Neuron (in vitro differentiated cells): ENCODE measurements at regions not wholly inside any gene's neighbourhood (a gene's known extent, or its start where the extent isn't known, plus 50 kb on each side); places are given as distances from the start of the nearest gene placed in this dataset.

Experiments used
- H2AFZ ChIP-seq: one replicate; pipeline ENCODE4 v1.6.1; 2013; ENCODE audit warnings: low read depth, mild to moderate bottlenecking, inconsistent platforms, low read length, moderate library complexity
- H3K27me3 ChIP-seq: one replicate; pipeline ENCODE4 v1.6.1; 2013; ENCODE audit warnings: low read length; ENCODE audit not compliant: insufficient read depth
- H3K36me3 ChIP-seq: one replicate; pipeline ENCODE4 v1.6.1; 2013; ENCODE audit warnings: low read length; ENCODE audit not compliant: insufficient read depth
- H3K4me1 ChIP-seq: one replicate; pipeline ENCODE4 v1.6.1; 2013; ENCODE audit warnings: low read length; ENCODE audit not compliant: insufficient read depth
- H3K4me3 ChIP-seq: 2 replicates; pipeline ENCODE4 v1.5.1; 2013; ENCODE audit warnings: mild to moderate bottlenecking, low read length, moderate library complexity
- H3K9me3 ChIP-seq: one replicate; pipeline ENCODE4 v1.6.1; 2013; ENCODE audit warnings: low read length

DNA sequence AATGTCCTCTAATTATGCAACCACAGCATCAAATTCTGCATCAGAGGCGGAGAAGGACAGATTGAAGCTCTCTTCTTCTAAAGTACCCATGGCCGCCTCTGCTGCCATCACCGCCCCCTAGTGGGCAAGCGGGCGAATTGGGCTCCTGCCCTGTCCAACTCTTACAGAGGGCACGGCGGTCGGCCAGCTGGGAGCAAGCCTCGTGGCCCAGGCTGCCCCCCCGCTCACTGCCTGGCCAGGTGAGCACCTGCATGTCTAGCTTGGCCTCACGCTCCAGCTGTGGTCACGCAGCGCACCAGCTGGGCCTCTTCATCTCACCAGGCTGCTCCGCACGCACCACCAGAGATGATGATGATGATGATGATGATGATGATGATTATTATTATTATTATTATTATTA lies 146.1 kb upstream of the TOM1L1 start:
- Histone ChIP-seq H3K27me3 (no peaks in the 10 kb centered on the region), H3K4me1 (no peaks in the 10 kb centered on the region), H2AFZ (no peak overlapping the region), H3K4me3 (no peak overlapping the region), H3K9me3 (no peaks in the 10 kb centered on the region), H3K36me3 (no peaks in the 10 kb centered on the region)

- Histone ChIP-seq H3K36me3 (no peaks in the 10 kb centered on the region), H2AFZ (no peak overlapping the region), H3K9me3 (no peaks in the 10 kb centered on the region), H3K4me1 (no peaks in the 10 kb centered on the region), H3K27me3 (no peaks in the 10 kb centered on the region), H3K4me3 (no peak overlapping the region)
Measured at GRCh38 chr17:54760836-54761235, 139.8 kb upstream of the TOM1L1 start.

DNA sequence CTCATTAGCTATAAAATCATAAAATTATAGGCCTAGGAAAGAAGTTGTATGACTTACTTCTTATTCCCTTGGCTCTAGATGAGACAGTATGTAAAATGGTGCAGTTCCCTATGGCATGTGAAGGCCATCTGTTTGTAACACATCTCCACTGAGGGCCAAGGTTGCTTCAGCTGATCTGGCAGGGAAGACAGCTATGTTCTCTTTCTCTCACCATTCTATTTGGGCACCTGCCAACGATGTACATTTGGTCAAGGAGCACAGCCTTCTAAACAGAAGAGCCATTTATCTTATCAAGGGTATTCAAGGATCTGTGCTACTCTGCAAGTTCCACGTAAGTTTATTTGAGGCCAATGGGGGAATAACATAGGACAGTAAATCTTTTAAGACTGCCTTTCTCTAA lies 129.8 kb upstream of the TOM1L1 start:
- H2AFZ ChIP-seq = no peak overlapping the region
- H3K36me3 ChIP-seq = no peaks in the 10 kb centered on the region
- H3K4me1 ChIP-seq = no peaks in the 10 kb centered on the region
- H3K9me3 ChIP-seq = no peaks in the 10 kb centered on the region
- no peaks in the 10 kb centered on the region for H3K27me3 ChIP-seq
- H3K4me3 ChIP-seq = no peak overlapping the region

GRCh38 chr17:54771409-54771915 lies 129.2 kb upstream of the TOM1L1 start:
- no peaks in the 10 kb centered on the region for H3K4me1 ChIP-seq
- H2AFZ ChIP-seq = no peak overlapping the region
- no peaks in the 10 kb centered on the region for H3K9me3 ChIP-seq

GRCh38 chr17:54780238-54780637 lies 120.4 kb upstream of the TOM1L1 start:
- no peaks in the 10 kb centered on the region for H3K27me3 ChIP-seq
- H3K36me3 ChIP-seq = no peaks in the 10 kb centered on the region
- no peaks in the 10 kb centered on the region for H3K4me1 ChIP-seq
- H2AFZ ChIP-seq = no peak overlapping the region
- no peaks in the 10 kb centered on the region for H3K9me3 ChIP-seq
- no peak overlapping the region for H3K4me3 ChIP-seq

More at GRCh38 chr17:54771409-54771915, 129.2 kb upstream of the TOM1L1 start:
- Histone ChIP-seq H3K36me3 (no peaks in the 10 kb centered on the region), H3K27me3 (no peaks in the 10 kb centered on the region), H3K4me3 (no peak overlapping the region)

DNA sequence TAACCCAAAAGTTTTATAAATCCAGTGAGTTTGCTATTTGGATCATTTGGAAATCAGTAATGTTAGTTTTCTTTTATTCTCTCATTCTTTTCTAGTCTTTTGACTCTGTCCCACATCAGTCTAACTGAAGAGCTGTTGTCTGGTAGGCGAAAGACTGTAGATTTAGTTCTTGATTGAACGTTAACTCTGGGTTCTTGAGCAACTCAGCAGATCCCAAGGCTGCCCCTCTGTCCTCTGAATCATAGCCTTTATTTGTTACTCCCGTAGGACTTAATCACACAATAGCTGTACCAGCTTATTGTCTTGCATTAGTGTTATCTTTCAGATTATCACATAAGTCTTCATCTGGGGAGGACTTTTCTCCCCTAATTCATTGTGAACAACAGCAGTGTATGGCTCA lies 119.3 kb upstream of the TOM1L1 start:
- H3K27me3 ChIP-seq = no peaks in the 10 kb centered on the region
- H2AFZ ChIP-seq = no peak overlapping the region
- no peak overlapping the region for H3K4me3 ChIP-seq
- no peaks in the 10 kb centered on the region for H3K36me3 ChIP-seq
- H3K4me1 ChIP-seq = no peaks in the 10 kb centered on the region
- H3K9me3 ChIP-seq = no peaks in the 10 kb centered on the region

GRCh38 chr17:54784305-54784704 lies 116.3 kb upstream of the TOM1L1 start:
- Histone ChIP-seq H3K4me1 (no peaks in the 10 kb centered on the region), H3K9me3 (no peaks in the 10 kb centered on the region), H2AFZ (no peak overlapping the region), H3K27me3 (no peaks in the 10 kb centered on the region), H3K4me3 (no peak overlapping the region), H3K36me3 (no peaks in the 10 kb centered on the region)

DNA sequence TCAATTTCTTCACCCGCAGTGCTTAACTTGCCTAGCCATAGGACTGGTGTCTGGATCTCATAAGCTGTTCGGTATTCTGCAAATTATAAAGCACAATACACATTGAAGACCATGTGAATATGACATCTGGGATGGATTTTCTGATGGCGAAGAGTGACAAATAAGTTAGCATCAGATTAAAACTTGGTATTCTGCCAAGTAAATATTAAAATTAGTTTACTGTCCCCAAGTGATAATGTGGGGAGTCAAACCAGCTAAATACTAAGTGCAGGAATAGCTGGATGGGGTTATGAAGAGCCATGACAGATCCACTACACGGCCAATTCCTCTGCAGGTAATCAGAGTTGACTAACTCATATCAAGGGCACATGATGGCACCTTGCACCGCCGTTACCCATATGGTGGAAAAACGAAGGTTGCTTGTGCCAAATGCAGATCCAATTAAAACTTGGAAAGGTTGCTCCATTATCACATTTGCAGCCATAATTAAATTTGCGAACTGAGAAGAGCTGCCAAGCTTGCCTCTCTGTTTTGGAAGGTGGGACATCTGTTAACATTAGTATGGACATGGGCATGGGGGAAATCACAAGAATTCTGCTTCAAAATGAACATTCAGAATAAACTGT lies 114.9 kb upstream of the TOM1L1 start:
- no peaks in the 10 kb centered on the region for H3K36me3 ChIP-seq
- H3K4me1 ChIP-seq = no peaks in the 10 kb centered on the region
- no peak overlapping the region for H2AFZ ChIP-seq
- H3K27me3 ChIP-seq = no peaks in the 10 kb centered on the region
- no peaks in the 10 kb centered on the region for H3K9me3 ChIP-seq
- no peak overlapping the region for H3K4me3 ChIP-seq

- Histone ChIP-seq H3K4me1 (no peaks in the 10 kb centered on the region), H3K4me3 (no peak overlapping the region), H3K36me3 (no peaks in the 10 kb centered on the region), H3K9me3 (no peaks in the 10 kb centered on the region), H3K27me3 (no peaks in the 10 kb centered on the region), H2AFZ (no peak overlapping the region)
Measured at GRCh38 chr17:54789101-54789880, 111.4 kb upstream of the TOM1L1 start.

DNA sequence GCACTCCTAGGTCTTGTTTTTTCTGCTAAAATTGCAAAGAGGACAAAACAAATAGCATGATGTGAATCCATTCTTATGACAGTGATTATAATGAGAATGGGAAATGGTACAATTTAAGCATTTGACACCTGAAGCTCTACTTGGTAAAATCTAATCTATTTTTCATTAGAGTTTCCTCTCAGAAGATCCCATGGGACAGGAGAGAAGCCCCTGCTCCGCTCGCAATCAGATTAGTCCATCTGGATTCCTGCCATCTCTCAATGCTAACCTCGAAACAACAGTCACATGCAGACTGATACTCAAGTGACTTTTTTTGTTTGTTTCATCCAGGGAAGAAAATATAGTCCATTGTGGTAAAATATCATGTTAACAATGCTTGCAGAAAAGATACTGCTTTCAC lies 107.4 kb upstream of the TOM1L1 start:
- no peak overlapping the region for H3K4me3 ChIP-seq
- no peaks in the 10 kb centered on the region for H3K9me3 ChIP-seq
- no peaks in the 10 kb centered on the region for H3K4me1 ChIP-seq
- H2AFZ ChIP-seq = no peak overlapping the region
- no peaks in the 10 kb centered on the region for H3K27me3 ChIP-seq
- no peaks in the 10 kb centered on the region for H3K36me3 ChIP-seq

DNA sequence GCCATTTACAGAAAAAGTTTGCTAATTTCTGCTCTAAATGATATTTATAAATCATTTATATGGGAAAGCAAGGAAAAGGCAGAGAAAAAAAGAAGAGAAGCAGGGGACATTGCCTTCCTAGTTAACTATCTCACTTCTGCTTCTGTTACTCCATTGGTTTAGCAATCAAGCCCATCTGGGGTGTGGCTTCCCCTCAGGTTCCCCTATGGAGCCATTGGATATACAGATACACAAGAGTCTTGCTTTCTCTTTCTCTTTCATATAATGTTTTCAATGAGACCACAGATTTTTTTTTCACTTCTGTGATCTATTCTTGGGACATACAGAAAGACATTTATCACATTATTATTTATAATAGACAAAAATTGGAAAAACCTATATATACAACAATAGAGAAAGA lies 105.6 kb upstream of the TOM1L1 start:
- Histone ChIP-seq H2AFZ (no peak overlapping the region), H3K4me3 (no peak overlapping the region), H3K9me3 (no peaks in the 10 kb centered on the region), H3K4me1 (no peaks in the 10 kb centered on the region), H3K36me3 (no peaks in the 10 kb centered on the region), H3K27me3 (no peaks in the 10 kb centered on the region)

- Histone ChIP-seq H3K4me3 (no peak overlapping the region), H3K9me3 (no peaks in the 10 kb centered on the region), H3K36me3 (no peaks in the 10 kb centered on the region), H2AFZ (no peak overlapping the region), H3K27me3 (no peaks in the 10 kb centered on the region), H3K4me1 (no peaks in the 10 kb centered on the region)
Measured at GRCh38 chr17:54807331-54807730, 93.3 kb upstream of the TOM1L1 start.

DNA sequence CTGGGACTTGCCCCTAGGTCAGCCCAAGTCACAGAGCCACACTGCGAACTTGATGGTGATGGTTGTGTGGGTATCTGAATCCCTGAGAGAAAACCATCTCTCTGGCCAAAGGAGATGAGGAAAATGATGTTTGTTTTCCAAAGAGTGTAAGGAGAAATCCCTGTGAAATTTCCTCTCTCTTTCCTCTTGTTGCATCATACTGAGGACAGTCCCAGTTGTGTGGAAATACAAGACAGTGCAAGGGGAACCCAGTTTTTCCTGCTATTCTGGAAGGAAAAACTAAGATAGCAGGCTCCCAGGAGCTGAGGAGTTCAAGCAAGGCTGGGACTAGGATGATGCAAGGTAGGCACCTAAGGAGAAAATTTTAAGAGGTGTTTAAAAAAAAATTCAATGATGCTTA lies 86.8 kb upstream of the TOM1L1 start:
- no peaks in the 10 kb centered on the region for H3K27me3 ChIP-seq
- no peaks in the 10 kb centered on the region for H3K4me1 ChIP-seq
- no peaks in the 10 kb centered on the region for H3K36me3 ChIP-seq
- no peaks in the 10 kb centered on the region for H3K9me3 ChIP-seq
- no peak overlapping the region for H3K4me3 ChIP-seq
- no peak overlapping the region for H2AFZ ChIP-seq
